ENCODE measurements at regions not wholly inside any gene's neighbourhood (a gene's known extent, or its start where the extent isn't known, plus 50 kb on each side); places are given as distances from the start of the nearest gene placed in this dataset.

- DNase-seq (ENCODE audit: extremely low read depth, insufficient read length): no peak
- H3K27me3 ChIP-seq (replicated peaks; ENCODE audit: control insufficient read depth, insufficient read depth, low read length): no peaks in the 10 kb centered on the region
- TF ChIP-seq, protein P1, sequence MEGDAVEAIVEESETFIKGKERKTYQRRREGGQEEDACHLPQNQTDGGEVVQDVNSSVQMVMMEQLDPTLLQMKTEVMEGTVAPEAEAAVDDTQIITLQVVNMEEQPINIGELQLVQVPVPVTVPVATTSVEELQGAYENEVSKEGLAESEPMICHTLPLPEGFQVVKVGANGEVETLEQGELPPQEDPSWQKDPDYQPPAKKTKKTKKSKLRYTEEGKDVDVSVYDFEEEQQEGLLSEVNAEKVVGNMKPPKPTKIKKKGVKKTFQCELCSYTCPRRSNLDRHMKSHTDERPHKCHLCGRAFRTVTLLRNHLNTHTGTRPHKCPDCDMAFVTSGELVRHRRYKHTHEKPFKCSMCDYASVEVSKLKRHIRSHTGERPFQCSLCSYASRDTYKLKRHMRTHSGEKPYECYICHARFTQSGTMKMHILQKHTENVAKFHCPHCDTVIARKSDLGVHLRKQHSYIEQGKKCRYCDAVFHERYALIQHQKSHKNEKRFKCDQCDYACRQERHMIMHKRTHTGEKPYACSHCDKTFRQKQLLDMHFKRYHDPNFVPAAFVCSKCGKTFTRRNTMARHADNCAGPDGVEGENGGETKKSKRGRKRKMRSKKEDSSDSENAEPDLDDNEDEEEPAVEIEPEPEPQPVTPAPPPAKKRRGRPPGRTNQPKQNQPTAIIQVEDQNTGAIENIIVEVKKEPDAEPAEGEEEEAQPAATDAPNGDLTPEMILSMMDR (IDR thresholded peaks at IDR 0.05; ENCODE audit: insufficient read depth, low read length, poor library complexity, severe bottlenecking): no peak
These were observed 559.0 kb upstream of the DAB1 start for GRCh38 chr1:57982852-57983251.

GRCh38 chr1:57976216-57976615 is 552.4 kb upstream of the DAB1 start:
- H3K36me3 ChIP-seq (ENCODE audit: control insufficient read depth, insufficient read depth, low read length): no peaks in the 10 kb centered on the region
- H3K27me3 ChIP-seq (replicated peaks; ENCODE audit: control insufficient read depth, insufficient read depth, low read length): no peaks in the 10 kb centered on the region
- DNase-seq (ENCODE audit: extremely low read depth, insufficient read length): no peak
- no peak overlapping the region for H3K4me3 ChIP-seq (replicated peaks; ENCODE audit: low read depth, low read length)
- TF ChIP-seq, protein P1 (IDR thresholded peaks at IDR 0.05; ENCODE audit: insufficient read depth, low read length, poor library complexity, severe bottlenecking): no peak

More at GRCh38 chr1:57982852-57983251, 559.0 kb upstream of the DAB1 start:
- Histone ChIP-seq H3K36me3 (ENCODE audit: control insufficient read depth, insufficient read depth, low read length) (no peaks in the 10 kb centered on the region), H3K4me3 (replicated peaks; ENCODE audit: low read depth, low read length) (no peak overlapping the region)

GRCh38 chr1:57968321-57968720 is 544.5 kb upstream of the DAB1 start:
- no peak for DNase-seq (ENCODE audit: extremely low read depth, insufficient read length)
- Histone ChIP-seq H3K36me3 (ENCODE audit: control insufficient read depth, insufficient read depth, low read length) (no peaks in the 10 kb centered on the region), H3K27me3 (replicated peaks; ENCODE audit: control insufficient read depth, insufficient read depth, low read length) (no peaks in the 10 kb centered on the region), H3K4me3 (replicated peaks; ENCODE audit: low read depth, low read length) (no peak overlapping the region)
- TF ChIP-seq, protein P1 (IDR thresholded peaks at IDR 0.05; ENCODE audit: insufficient read depth, low read length, poor library complexity, severe bottlenecking): no peak

- no peak overlapping the region for H3K4me3 ChIP-seq (replicated peaks; ENCODE audit: low read depth, low read length)
- TF ChIP-seq, protein P1 (IDR thresholded peaks at IDR 0.05; ENCODE audit: insufficient read depth, low read length, poor library complexity, severe bottlenecking): no peak
- H3K27me3 ChIP-seq (replicated peaks; ENCODE audit: control insufficient read depth, insufficient read depth, low read length): no peaks in the 10 kb centered on the region
- no peaks in the 10 kb centered on the region for H3K36me3 ChIP-seq (ENCODE audit: control insufficient read depth, insufficient read depth, low read length)
- no peak for DNase-seq (ENCODE audit: extremely low read depth, insufficient read length)
These were observed 543.0 kb upstream of the DAB1 start for GRCh38 chr1:57966751-57967406.

- Histone ChIP-seq H3K4me3 (replicated peaks; ENCODE audit: low read depth, low read length) (no peak overlapping the region), H3K36me3 (ENCODE audit: control insufficient read depth, insufficient read depth, low read length) (no peaks in the 10 kb centered on the region), H3K27me3 (replicated peaks; ENCODE audit: control insufficient read depth, insufficient read depth, low read length) (no peaks in the 10 kb centered on the region)
- TF ChIP-seq, protein P1 (IDR thresholded peaks at IDR 0.05; ENCODE audit: insufficient read depth, low read length, poor library complexity, severe bottlenecking): peak; percentile 9
- DNase-seq (ENCODE audit: extremely low read depth, insufficient read length): no peak
These were observed 542.5 kb upstream of the DAB1 start for GRCh38 chr1:57966340-57966739.

GRCh38 chr1:57963581-57963980 is 539.7 kb upstream of the DAB1 start:
- TF ChIP-seq, protein P1 (IDR thresholded peaks at IDR 0.05; ENCODE audit: insufficient read depth, low read length, poor library complexity, severe bottlenecking): no peak
- DNase-seq (ENCODE audit: extremely low read depth, insufficient read length): no peak

More at GRCh38 chr1:57963581-57963980, 539.7 kb upstream of the DAB1 start:
- no peak overlapping the region for H3K4me3 ChIP-seq (replicated peaks; ENCODE audit: low read depth, low read length)
- no peaks in the 10 kb centered on the region for H3K27me3 ChIP-seq (replicated peaks; ENCODE audit: control insufficient read depth, insufficient read depth, low read length)
- H3K36me3 ChIP-seq (ENCODE audit: control insufficient read depth, insufficient read depth, low read length): no peaks in the 10 kb centered on the region

All from GM06990 (cell line).